ENCODE measurements at regions not wholly inside any gene's neighbourhood (a gene's known extent, or its start where the extent isn't known, plus 50 kb on each side); places are given as distances from the start of the nearest gene placed in this dataset.
"Not testable (repeated sequence)": the region's sequence is repeated elsewhere in the genome, so short reads cannot be mapped to it uniquely, and the experiment has no call there.

DNA sequence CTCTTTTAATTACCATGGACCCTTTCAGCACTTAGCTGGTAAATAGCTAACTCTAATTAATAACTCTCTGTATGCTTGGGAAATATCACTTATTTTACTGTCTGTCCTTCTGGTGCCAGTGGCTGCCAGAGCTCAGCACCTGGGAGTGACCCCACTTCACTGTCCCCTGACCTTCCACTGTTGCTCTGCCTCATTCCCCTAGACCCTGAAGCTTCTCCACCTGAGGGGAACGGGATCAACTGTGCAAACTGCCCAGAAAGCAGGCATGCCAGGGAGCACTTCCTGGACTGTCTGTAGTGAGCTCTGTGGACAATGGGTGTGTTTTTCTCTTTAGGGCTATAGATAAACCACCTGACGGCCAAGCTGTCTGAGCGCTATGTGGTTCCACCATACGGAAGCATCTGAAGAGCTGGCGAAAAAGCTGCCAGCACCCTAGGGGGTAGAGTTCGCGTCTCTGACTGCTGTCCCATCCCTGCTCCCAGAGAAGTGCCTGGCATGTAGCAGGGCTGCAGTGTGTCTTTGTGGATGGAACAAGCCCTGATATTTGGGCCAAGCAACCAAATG is 106.3 kb upstream of the FOXA2 start:
- DNase-seq (ENCODE audit: low read depth) = no peak

DNA sequence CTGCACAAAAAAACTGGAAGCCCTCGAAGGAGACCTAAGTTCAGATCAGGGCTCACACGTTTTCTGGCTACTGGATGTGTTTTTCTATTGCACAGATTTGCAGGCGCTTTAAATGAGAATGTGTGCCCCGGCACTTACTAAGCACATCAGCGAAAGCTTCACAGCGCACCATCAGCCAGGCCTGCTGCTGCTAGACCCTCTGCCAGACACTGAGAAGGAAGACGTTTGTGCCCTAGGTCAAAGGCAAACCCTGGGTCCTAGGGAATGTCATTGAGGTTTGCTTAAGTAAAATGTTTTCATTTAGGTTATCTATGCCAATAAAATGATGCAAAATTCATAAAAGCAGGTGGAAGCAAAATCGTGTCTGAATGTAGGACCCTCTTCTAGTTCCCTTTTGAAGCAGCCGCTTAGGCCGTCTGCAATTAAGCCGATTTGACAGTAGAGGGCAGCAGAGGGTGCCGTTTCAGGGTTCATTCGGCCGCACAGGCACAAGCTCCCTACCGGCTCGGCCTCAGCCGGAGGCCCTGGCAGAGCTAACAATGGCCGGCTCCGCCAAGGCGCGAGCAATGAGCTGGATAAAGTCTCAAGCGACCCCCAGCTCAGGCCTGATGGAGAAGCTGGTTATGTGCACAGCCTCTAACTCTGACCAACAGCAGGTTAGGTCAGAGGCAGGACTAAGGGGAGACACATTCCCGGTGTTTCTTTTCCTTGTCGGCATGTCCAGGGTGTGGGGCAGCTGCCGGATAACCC is 107.2 kb upstream of the FOXA2 start:
- peak; percentile 12 for DNase-seq (ENCODE audit: low read depth)

DNA sequence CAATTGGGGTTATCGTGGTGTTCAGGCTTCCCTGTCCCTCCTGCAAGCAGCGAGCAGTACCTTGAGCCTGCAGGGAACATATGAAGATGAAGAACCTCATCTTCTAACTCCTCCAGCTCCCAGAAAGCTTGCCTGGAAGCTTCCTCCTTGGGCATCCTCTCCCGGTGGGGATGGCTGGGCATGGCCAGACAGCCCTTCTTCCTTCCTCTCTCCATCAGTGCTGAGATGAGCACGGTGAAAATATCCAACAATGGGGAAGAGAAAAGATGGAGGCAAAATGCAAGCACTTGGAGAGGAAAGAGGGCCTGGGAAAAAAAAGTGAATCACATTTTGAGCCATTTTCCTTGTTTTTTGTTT is 107.7 kb upstream of the FOXA2 start:
- DNase-seq (ENCODE audit: low read depth) = no peak

DNA sequence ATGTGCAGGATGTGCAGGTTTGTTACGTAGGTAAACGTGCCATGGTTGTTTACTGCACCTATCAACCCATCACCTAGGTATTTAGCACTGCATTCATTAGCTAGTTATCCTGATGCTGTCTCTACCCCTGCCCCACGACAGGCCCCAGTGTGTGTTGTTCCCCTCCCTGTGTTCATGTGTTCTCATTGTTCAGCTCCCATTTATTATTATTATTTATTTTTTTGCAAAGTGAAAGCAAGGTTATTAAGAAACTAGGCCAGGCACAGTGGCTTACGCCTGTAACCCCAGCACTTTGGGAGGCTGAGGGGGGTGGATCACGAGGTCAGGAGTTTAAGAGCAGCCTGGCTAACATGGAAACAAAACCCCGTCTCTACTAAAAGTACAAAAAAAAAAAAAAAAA is 108.2 kb upstream of the FOXA2 start:
- not testable (repeated sequence) for DNase-seq (ENCODE audit: low read depth)

DNA sequence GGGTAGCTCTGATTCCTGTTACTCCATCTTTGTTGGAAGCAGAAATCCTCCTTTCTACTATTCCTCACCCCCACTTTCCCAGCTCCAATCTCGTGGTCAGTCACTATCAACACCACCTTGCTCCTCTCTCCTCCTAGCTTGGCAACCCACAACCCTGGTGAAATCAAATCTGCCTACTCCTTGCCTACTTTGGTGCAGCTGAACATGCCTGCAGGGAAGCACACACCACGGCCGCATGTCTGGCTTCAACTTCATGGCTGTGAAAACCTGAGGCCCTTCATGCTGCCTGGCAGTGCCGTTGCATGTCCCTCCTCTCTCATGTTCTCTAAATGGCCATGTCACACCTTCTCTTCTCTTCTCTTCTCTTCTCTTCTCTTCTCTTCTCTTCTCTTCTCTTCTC is 112.4 kb upstream of the FOXA2 start:
- no peak for DNase-seq (ENCODE audit: low read depth)

DNA sequence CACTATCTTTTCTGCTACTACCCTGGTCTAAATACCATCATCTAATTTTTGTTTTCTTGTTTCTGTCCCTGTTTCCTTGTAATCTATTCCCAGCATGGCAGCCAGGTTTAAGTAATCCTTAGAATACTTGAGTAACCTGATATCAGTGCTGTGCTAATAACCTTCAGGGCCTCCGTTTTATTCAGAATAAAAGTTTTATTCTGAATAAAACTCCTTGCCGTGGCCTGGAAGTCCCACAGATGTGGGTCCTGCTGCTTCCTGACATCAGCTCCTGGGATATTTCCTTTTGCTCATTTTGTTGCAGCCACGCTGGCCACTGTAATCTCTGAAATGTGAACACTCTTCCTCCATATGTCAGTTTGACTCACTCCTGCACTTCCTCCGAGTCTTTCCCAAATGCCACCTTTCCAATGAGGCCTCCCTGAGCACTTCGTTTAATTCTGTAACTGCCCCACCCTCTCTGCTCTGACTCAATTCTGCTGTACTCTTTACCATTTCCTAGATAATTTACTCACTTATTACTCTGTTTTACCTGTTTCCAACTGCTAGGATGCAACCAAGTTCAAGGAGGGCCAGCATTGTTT is 114.0 kb upstream of the FOXA2 start:
- no peak for DNase-seq (ENCODE audit: low read depth)

DNA sequence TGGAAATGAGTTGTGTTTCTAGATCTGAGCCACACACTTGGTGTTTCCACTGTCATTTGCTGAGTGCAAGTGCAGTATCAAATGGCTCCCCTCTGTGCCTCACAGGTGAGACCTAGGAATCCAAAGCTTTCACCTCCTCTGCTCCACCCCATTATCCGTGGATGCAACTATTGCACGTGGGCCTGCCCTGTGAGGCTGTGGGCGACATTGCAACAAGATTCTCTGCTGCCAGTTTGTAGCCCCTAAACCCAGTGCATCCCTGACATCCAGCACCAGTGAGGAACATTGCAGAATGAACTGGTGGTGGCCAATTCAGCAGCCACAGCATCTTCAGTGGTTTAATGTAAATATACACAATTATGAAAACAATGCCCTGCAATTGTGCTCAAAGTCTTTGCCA is 115.0 kb upstream of the FOXA2 start:
- DNase-seq (ENCODE audit: low read depth) = no peak

DNA sequence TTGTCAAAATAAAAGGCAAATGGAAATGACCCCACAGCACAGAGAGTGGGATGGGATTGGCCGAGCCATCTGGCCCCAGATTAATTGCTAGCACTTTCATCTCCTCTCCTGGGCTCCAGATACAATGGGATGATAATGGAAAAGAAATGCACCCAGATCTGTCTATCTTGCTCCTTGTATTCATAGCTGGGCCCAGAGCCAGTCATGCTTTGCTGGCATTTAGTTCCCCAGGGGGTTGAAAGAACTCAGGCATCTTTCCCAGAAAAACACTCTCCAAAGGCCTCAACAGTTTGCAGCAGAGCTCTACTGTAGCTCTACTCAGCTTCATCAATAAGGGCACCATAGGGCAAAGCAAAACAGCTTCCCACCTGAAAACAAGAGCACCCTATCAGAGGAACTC is 116.0 kb upstream of the FOXA2 start:
- DNase-seq (ENCODE audit: low read depth) = no peak

DNA sequence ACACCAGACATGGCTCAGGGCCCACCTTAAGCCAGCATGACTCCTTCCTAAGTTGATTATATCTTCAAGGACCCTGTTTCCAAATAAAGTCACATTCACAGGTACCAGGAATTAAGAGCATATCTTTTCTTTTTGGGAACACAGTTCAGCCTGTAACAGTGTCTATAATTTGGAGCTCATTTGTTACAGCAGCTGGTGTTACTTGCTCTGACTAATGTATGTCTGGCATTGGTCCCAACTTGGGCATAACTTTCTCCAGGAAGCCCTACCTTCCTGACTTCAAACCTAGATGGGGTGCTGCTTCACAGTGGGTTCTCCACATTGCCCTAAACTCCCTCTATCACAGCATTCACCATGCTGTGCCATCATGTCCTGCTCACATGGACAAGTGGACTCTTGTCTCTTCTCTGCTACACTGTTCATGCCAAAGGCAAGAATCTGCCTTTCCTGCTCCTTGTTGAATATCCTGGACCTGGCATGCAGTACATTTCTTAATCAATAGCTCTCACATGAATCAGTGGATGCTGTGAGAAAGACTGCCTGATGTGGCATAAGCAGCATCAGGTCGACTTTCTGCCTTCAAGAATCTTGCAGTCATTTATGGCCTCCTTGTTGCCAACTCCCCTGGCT is 117.4 kb upstream of the FOXA2 start:
- DNase-seq (ENCODE audit: low read depth) = no peak

DNA sequence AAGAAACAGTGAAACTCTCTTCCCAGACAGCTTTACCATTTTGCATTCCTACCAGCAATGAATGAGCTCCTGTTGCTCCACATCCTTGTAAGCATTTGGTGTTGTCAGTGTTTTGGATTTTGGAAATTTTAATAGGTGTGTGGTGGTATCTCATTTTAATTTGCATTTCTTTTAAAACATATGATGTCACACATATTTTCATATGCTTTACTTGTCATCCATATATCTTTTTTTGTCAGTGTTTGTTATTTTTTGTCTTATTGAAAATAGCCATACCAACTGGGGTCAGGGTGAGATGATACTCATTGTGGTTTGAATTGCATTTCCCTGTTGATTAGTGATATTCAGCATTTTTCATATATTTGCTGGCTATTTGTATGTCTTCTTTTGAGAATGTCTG is 119.5 kb upstream of the FOXA2 start:
- DNase-seq (ENCODE audit: low read depth) = no peak

DNA sequence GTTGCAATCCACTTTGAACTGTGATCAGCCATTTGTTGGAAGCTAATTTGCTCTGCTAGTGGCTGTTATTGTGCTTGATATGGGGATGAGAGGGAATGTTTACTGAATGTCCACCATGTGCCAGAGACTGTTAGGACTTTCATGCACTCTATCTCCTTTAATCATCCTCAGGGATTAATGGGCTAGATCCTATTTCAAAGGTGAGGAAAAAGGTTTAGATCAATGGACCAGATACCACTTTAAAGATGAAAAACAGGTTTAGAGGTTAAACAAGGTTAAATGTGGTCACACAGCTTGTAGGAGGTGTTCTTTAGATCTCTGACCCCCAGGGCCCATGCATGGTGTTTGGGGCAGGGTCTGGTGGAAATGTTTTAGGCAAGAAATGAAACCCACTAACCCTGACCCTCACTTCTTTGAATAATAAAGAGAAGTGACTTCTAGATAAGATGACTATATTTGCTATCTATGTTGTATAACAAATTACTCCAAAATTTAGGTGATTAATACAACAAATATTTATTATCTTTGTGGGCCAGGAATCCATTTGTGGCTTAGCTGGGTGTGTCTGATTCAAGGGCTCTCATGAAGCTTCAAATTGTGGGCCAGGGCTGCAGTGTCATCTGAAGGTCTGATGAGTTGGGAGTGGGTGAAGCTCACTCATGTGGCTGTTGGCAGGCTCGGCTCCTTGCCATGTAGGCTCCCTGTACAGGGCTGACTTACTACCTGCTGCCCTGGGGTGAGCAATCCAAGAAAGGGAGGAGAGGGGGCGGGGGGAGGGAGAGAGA is 127.8 kb upstream of the FOXA2 start:
- DNase-seq (ENCODE audit: low read depth) = no peak

DNA sequence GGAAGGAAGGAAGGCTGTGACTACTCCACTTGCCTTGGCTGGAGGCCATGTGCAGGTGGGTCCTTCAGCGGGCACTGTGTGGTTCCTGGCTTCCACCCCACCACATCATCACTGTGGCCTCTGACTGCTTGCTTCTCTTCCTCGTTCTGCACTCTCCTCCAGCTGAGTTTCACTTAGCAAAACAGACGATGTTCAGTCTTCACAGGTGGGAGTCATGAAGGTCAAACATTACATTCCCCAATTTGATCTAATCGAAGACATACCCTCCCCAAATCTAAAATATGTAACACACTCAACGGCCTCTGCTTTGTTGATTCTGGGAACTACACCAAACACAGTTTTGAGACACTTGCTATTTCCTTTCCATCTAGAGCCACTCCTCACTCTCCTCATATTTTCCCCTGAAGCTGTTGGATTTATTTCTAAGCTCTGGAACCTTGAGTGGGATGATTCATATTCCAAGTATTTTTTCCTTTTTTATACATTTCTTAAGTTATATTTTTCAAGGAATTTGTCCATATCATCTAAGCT is 132.5 kb upstream of the FOXA2 start:
- no peak for DNase-seq (ENCODE audit: low read depth)

DNA sequence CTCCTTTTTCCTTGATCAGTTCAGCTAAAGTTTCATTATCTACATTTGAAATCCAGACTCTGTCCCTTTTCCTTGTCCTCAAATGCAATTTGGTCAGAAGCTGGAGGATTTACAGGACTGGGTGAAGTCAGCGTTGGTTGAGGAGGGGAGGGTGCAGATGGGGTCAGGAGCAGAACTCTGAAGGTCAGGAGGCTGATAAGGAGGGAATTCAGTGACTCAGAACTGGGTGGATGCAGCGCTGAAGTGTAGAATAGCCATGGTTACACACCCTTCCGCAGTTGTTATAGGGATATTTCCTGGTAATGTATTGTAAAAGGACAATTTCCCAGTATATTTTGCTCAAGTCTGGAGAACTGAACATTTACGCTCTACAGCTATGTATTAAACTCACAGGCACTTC is 133.1 kb upstream of the FOXA2 start:
- DNase-seq (ENCODE audit: low read depth) = no peak

DNA sequence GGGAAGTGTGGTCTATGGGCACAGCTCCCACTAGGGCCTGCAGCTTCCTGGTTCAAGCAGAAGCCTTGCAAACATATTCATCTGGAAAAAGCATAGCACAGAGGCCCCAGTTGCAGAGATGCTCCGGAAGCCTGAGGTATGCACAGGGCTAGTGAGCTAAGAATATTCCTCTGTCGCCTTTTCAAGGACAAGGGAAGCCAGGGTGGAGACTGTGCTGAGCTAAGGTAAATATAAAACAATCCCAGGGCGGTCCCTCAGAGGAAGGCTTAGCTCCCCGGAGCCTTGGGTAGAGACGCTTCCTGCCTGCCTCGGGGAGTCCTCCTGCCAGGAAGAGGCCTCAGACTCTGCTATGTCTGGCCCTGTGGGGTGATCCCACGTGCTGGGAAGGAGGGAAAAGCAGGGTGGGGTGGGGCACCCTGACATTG is 134.8 kb upstream of the FOXA2 start:
- DNase-seq (ENCODE audit: low read depth) = no peak

DNA sequence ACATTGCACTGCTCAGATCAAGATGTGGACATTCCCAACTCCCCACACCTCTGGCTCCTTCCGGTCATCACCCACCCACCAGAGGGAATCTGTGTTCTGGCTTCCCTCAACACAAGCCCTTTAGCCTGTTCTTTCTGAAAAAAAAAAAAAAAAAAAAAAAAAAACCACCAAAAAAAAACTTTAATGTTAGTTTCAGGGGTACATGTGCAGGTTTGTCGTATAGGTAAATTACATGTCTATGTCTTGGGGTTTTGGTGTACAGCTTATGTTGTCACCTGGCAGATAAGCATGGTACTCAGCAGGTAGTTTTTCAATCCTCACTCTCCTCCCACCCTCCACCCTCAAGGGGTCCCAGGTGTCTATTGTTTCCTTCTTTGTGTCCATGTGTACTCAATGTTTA is 135.8 kb upstream of the FOXA2 start:
- DNase-seq (ENCODE audit: low read depth) = no peak

DNA sequence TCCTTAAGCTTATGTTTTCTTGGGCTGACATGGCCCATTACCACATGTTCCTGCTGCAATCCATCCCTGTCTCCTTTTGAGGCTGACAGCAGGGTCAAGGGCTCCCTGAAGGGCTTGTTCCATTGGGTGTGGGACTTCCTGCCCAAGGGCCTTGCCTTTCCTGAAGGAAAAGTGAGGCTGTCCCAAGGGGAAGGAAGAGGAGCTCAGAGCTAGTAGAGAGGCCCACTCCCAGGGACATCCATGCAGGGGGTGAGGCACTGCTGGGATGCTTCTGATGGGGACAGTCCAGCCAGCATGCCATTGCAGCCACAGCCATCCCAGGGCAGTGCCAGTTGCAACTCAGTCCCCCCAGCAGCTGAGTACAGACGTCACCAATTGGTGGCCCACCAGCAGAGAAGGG is 138.4 kb upstream of the FOXA2 start:
- no peak for DNase-seq (ENCODE audit: low read depth)

DNA sequence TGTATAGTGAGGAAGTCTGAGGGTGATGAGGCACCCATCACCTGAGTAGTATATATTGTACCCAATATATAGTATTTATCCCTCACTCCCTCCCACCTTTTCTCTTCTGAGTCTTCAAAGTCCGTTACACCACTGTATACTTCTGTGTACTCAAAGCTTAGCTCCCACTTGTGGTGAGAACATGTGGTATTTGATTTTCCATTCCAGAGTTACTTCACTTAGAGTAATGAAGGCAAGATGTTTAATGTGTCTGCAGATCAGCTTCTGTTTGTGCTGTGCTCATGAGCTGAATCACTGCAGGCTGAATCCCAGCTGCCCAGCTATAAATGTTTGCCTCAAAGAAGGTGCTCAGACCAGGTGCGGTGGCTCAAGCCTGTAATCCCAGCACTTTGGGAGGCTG is 139.3 kb upstream of the FOXA2 start:
- DNase-seq (ENCODE audit: low read depth) = no peak

DNA sequence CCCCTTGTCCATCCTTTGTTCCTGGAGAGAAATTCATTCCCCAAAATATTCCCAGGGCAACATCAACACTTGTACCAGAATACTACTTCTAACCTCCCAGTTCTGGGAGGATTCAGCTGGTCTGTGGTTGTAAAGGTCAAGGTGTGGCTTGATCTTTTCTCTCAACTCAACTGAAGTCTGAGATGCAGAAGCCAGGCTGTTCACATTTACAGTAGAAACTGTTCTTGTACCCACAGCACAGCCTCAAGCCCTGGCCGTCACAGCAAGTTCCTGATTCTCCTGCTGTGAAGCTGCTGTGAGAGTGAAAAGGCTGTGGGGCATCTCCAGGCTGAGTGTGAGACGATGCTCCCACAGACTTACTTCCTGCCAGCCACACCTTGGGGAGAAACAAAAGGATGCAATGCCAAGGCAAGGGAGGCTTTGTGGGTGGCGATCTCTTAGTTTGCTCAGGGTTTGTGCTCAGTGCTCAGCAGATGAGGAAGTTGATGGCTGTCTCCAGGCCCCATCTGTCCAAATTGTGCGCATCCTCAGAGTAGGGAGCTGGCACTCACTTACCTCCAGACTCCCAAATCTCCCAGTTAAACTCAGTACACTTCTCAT is 143.9 kb upstream of the FOXA2 start:
- DNase-seq (ENCODE audit: low read depth) = no peak

DNA sequence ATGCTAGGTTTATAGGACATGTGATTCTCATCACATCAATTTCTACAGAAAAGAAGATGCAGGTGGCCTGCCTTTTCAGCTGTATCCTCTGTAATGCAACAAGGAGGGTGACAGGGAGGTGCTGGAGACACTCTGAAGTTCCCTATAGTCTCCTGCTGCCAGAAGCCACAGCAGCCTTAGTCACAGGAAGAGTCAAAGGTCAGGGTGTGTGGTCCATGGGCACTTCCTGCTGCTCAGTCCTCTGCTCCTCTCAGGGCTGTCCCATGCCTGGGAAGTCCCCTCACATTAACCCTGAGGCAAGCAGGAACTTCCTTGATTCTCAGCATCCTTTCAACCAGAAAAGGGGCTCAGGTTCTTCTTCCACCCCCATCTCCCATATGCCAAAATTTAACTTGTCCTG is 144.8 kb upstream of the FOXA2 start:
- no peak for DNase-seq (ENCODE audit: low read depth)

DNA sequence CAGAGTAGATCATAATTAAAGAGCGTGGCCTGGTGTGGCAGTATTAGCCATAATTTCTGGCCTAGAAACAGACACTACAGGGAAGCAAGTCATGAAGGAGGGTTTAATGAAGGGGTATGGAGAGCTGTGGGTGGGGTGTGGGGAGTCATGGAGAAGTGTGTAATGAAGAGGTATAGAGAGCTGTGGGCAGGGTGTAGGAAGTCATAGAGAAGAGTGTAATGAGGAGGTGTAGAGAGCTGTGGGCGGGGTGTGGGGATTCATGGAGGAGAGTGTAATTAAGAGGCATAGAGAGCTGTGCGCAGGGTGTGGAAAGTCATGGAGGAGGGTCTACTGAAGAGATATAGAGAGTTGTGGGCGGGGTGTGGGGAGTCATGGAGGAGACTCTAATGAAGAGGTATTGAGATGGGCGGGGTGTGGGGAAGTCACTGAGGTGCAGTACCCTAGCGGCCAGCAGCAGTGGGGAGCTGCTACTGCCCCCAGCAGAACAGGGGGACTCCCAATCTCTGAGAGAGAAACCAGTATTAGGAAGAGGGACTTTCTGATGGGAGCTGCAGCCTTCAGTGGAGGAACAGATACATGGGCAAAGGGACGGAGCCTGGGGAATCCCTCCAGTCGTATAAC is 145.4 kb upstream of the FOXA2 start:
- no peak for DNase-seq (ENCODE audit: low read depth)

DNA sequence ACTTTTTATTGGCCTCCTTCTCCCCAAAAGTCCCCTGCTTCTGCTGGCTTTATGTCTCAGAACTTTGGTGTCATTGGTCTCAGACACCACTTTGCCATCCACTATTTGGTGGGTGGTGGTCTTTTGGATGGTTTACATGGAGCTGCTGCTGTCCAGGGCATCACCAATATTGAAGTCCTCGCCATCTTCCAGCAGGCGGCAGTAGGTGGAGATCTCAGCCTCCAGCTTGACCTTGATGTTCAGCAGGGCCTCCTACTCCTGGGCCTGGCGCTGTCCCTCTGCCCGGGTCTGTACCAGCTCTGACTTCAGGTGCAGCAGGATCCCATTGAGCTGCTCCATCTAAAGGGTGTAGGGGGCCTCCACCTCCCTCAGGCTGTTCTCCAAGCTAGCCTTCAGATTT is 148.4 kb upstream of the FOXA2 start:
- DNase-seq (ENCODE audit: low read depth) = no peak

Measured in stimulated activated CD4-positive, alpha-beta T cell treated with anti-CD3 and anti-CD28 coated beads, Interleukin-2, amount 100 ng/mL, for 4 hours (primary cell).